Osteoblast (primary cell): ENCODE measurements at regions not wholly inside any gene's neighbourhood (a gene's known extent, or its start where the extent isn't known, plus 50 kb on each side); places are given as distances from the start of the nearest gene placed in this dataset.
"Not testable (repeated sequence)": the region's sequence is repeated elsewhere in the genome, so short reads cannot be mapped to it uniquely, and the experiment has no call there.

ENCODE experiments used
- DNase-seq: peaks from one replicate; pipeline ENCODE4 v3.0.0; 2011; ENCODE audit warnings: low spot score, mixed read lengths; ENCODE audit not compliant: insufficient read length; ENCODE audit errors: missing footprints
- H2AFZ ChIP-seq: 2 replicates; pipeline ENCODE4 v1.6.0; 2011; ENCODE audit warnings: mild to moderate bottlenecking, low read length
- H3K27ac ChIP-seq: 2 replicates; pipeline ENCODE4 v1.5.1; 2011; ENCODE audit warnings: mild to moderate bottlenecking, low read depth, low read length, moderate library complexity
- H3K27me3 ChIP-seq: 2 replicates; pipeline ENCODE4 v1.6.0; 2012; ENCODE audit warnings: mild to moderate bottlenecking, control low read depth, inconsistent platforms, low read length, moderate library complexity; ENCODE audit not compliant: insufficient read depth
- H3K36me3 ChIP-seq: 2 replicates; pipeline ENCODE4 v1.5.1; 2011; ENCODE audit warnings: mild to moderate bottlenecking, low read length, control low read depth, moderate library complexity; ENCODE audit not compliant: insufficient read depth
- H3K4me1 ChIP-seq: 2 replicates; pipeline ENCODE4 v1.5.1; 2011; ENCODE audit warnings: mild to moderate bottlenecking, low read length, control low read depth, moderate library complexity; ENCODE audit not compliant: insufficient read depth
- H3K4me2 ChIP-seq: 2 replicates; pipeline ENCODE4 v1.6.0; 2011; ENCODE audit warnings: mild to moderate bottlenecking, low read length; ENCODE audit not compliant: insufficient read depth
- H3K4me3 ChIP-seq: fragments of 200-600 bp; sonication (generic); 3 replicates; pipeline ENCODE4 v1.5.1; 2012; ENCODE audit warnings: mild to moderate bottlenecking, low read length, inconsistent platforms; ENCODE audit not compliant: insufficient read depth
- H3K79me2 ChIP-seq: 2 replicates; pipeline ENCODE4 v1.6.0; 2012; ENCODE audit warnings: mild to moderate bottlenecking, low read length, control low read depth, inconsistent platforms; ENCODE audit not compliant: insufficient read depth
- H3K9me3 ChIP-seq: 2 replicates; pipeline ENCODE4 v1.5.1; 2011; ENCODE audit warnings: low read depth, low read length, control low read depth
- H4K20me1 ChIP-seq: 2 replicates; pipeline ENCODE4 v1.6.0; 2012; ENCODE audit warnings: mild to moderate bottlenecking, low read length, control low read depth; ENCODE audit not compliant: insufficient read depth
- CTCF ChIP-seq: IDR thresholded peaks from 2 replicates; pipeline ENCODE4 v1.5.1; 2011; ENCODE audit warnings: mild to moderate bottlenecking, low read depth, low read length, moderate library complexity; ENCODE audit errors: extremely low read depth

- H4K20me1 ChIP-seq, result no peaks in the 10 kb centered on the region
- no peaks in the 10 kb centered on the region for H3K9me3 ChIP-seq
- H3K4me3 ChIP-seq, result no peak overlapping the region
- peak overlapping the region; percentile 79 for H2AFZ ChIP-seq
- H3K4me2 ChIP-seq, result no peak overlapping the region
- H3K79me2 ChIP-seq, result no peaks in the 10 kb centered on the region
- no peaks in the 10 kb centered on the region for H3K27me3 ChIP-seq
- peaks cover 22% of the 10 kb centered on the region for H3K4me1 ChIP-seq
- TF ChIP-seq CTCF, result no peak
- no peak for DNase-seq
- H3K27ac ChIP-seq, result peak overlapping the region; percentile 62
- H3K36me3 ChIP-seq, result no peaks in the 10 kb centered on the region
Measured at GRCh38 chr4:66558651-66559050, 888.4 kb upstream of the EPHA5 start.

- Histone ChIP-seq H3K79me2 (no peaks in the 10 kb centered on the region), H4K20me1 (no peaks in the 10 kb centered on the region), H3K9me3 (no peaks in the 10 kb centered on the region), H3K4me3 (no peak overlapping the region), H2AFZ (no peak overlapping the region), H3K27me3 (no peaks in the 10 kb centered on the region), H3K4me2 (no peak overlapping the region), H3K36me3 (no peaks in the 10 kb centered on the region), H3K4me1 (peaks cover 13% of the 10 kb centered on the region), H3K27ac (peak overlapping the region; percentile 91)
- no peak for DNase-seq
- no peak for TF ChIP-seq CTCF
Measured at GRCh38 chr4:66556651-66557278, 886.5 kb upstream of the EPHA5 start.

- no peak for TF ChIP-seq CTCF
- H3K27me3 ChIP-seq, result no peaks in the 10 kb centered on the region
- no peaks in the 10 kb centered on the region for H4K20me1 ChIP-seq
- peak overlapping the region; percentile 91 for H3K27ac ChIP-seq
- no peaks in the 10 kb centered on the region for H3K36me3 ChIP-seq
- no peak overlapping the region for H2AFZ ChIP-seq
- peaks cover 13% of the 10 kb centered on the region for H3K4me1 ChIP-seq
- DNase-seq, result peak; percentile 62
- no peaks in the 10 kb centered on the region for H3K9me3 ChIP-seq
- H3K79me2 ChIP-seq, result no peaks in the 10 kb centered on the region
- H3K4me2 ChIP-seq, result no peak overlapping the region
- no peak overlapping the region for H3K4me3 ChIP-seq
Measured at GRCh38 chr4:66555301-66555700, 885.0 kb upstream of the EPHA5 start.

- H3K4me3 ChIP-seq, result no peak overlapping the region
- H3K36me3 ChIP-seq, result no peaks in the 10 kb centered on the region
- H3K27ac ChIP-seq, result peak overlapping the region; percentile 91
- no peaks in the 10 kb centered on the region for H3K27me3 ChIP-seq
- H4K20me1 ChIP-seq, result no peaks in the 10 kb centered on the region
- no peak for DNase-seq
- H2AFZ ChIP-seq, result no peak overlapping the region
- no peaks in the 10 kb centered on the region for H3K79me2 ChIP-seq
- TF ChIP-seq CTCF, result no peak
- H3K4me1 ChIP-seq, result peaks cover 13% of the 10 kb centered on the region
- no peaks in the 10 kb centered on the region for H3K9me3 ChIP-seq
- no peak overlapping the region for H3K4me2 ChIP-seq
Measured at GRCh38 chr4:66554826-66555225, 884.5 kb upstream of the EPHA5 start.

GRCh38 chr4:66545301-66545700 is 875.0 kb upstream of the EPHA5 start:
- H3K79me2 ChIP-seq, H4K20me1 ChIP-seq, H3K27me3 ChIP-seq, H3K9me3 ChIP-seq, H3K27ac ChIP-seq, H3K4me1 ChIP-seq, H3K36me3 ChIP-seq, DNase-seq, H2AFZ ChIP-seq, H3K4me2 ChIP-seq, H3K4me3 ChIP-seq: not testable (repeated sequence)
